ENCODE measurements at regions not wholly inside any gene's neighbourhood (a gene's known extent, or its start where the extent isn't known, plus 50 kb on each side); places are given as distances from the start of the nearest gene placed in this dataset.

GRCh38 chr3:72041076-72041475 lies 256.1 kb upstream of the PROK2 start:
- Histone ChIP-seq H3K4me1 (ENCODE audit: control insufficient read depth in 5 of 5, insufficient read depth in 5 of 5, low read length in 5 of 5) (peaks cover 0 to 7% (median 1%) of the 10 kb centered on the region in 5 donors), H3K9me3 (ENCODE audit: control insufficient read depth in 4 of 4, insufficient read depth in 3 of 4, low read length in 3 of 4) (no peaks in the 10 kb centered on the region), H3K27ac (ENCODE audit: low read depth in 1 of 2, low read length in 1 of 2) (no peak overlapping the region), H3K4me3 (no peak overlapping the region), H3K27me3 (ENCODE audit: control insufficient read depth in 3 of 3, insufficient read depth in 3 of 3, low read length in 2 of 3) (peaks cover 0 to 2% (median 0%) of the 10 kb centered on the region in 3 donors), H3K9ac (ENCODE audit: insufficient read depth in 1 of 2, low read length in 2 of 2) (no peak overlapping the region), H3K36me3 (ENCODE audit: control insufficient read depth in 4 of 4, insufficient read depth in 4 of 4, low read length in 4 of 4) (no peaks in the 10 kb centered on the region)
- no peak for DNase-seq
- TF ChIP-seq CTCF (IDR thresholded peaks at IDR 0.05; ENCODE audit: control extremely low read depth, extremely low read depth) = no peak
- 84 to 89% methylated on average over 4 of the region's 4 CpGs for WGBS, 2 donors
- ATAC-seq (ENCODE audit: insufficient read depth, low FRiP score) = no peak

GRCh38 chr3:72039677-72040076 lies 254.7 kb upstream of the PROK2 start:
- ATAC-seq (ENCODE audit: insufficient read depth, low FRiP score) (no peak), DNase-seq (no peak)
- Histone ChIP-seq H3K27ac (ENCODE audit: low read depth in 1 of 2, low read length in 1 of 2) (no peak overlapping the region), H3K9ac (ENCODE audit: insufficient read depth in 1 of 2, low read length in 2 of 2) (no peak overlapping the region), H3K36me3 (ENCODE audit: control insufficient read depth in 4 of 4, insufficient read depth in 4 of 4, low read length in 4 of 4) (no peaks in the 10 kb centered on the region), H3K9me3 (ENCODE audit: control insufficient read depth in 4 of 4, insufficient read depth in 3 of 4, low read length in 3 of 4) (no peaks in the 10 kb centered on the region), H3K4me3 (no peak overlapping the region), H3K4me1 (ENCODE audit: control insufficient read depth in 5 of 5, insufficient read depth in 5 of 5, low read length in 5 of 5) (peaks cover 0 to 7% (median 1%) of the 10 kb centered on the region in 5 donors), H3K27me3 (ENCODE audit: control insufficient read depth in 3 of 3, insufficient read depth in 3 of 3, low read length in 2 of 3) (peaks cover 0 to 2% (median 0%) of the 10 kb centered on the region in 3 donors)
- TF ChIP-seq CTCF (IDR thresholded peaks at IDR 0.05; ENCODE audit: control extremely low read depth, extremely low read depth) = no peak
- WGBS, 2 donors = 95% methylated on average over 6 of the region's 6 CpGs

- H3K9ac ChIP-seq (ENCODE audit: insufficient read depth in 1 of 2, low read length in 2 of 2) = no peak overlapping the region
- DNase-seq = peak; percentile 68 to 89 (median 81)
- no peaks in the 10 kb centered on the region for H3K36me3 ChIP-seq (ENCODE audit: control insufficient read depth in 4 of 4, insufficient read depth in 4 of 4, low read length in 4 of 4)
- H3K9me3 ChIP-seq (ENCODE audit: control insufficient read depth in 4 of 4, insufficient read depth in 3 of 4, low read length in 3 of 4) = no peaks in the 10 kb centered on the region
- peaks cover 0 to 7% (median 0%) of the 10 kb centered on the region in 5 donors for H3K4me1 ChIP-seq (ENCODE audit: control insufficient read depth in 5 of 5, insufficient read depth in 5 of 5, low read length in 5 of 5)
- 75 to 88% methylated on average over 1 of the region's 1 CpG for WGBS, 2 donors
- no peak overlapping the region for H3K27ac ChIP-seq (ENCODE audit: low read depth in 1 of 2, low read length in 1 of 2)
- H3K4me3 ChIP-seq = no peak overlapping the region
- ATAC-seq (ENCODE audit: insufficient read depth, low FRiP score) = no peak
- H3K27me3 ChIP-seq (ENCODE audit: control insufficient read depth in 3 of 3, insufficient read depth in 3 of 3, low read length in 2 of 3) = peaks cover 0 to 2% (median 0%) of the 10 kb centered on the region in 3 donors
- no peak for TF ChIP-seq CTCF (IDR thresholded peaks at IDR 0.05; ENCODE audit: control extremely low read depth, extremely low read depth)
Measured at GRCh38 chr3:72036899-72037298, 252.0 kb upstream of the PROK2 start.

GRCh38 chr3:72035606-72036005 lies 250.7 kb upstream of the PROK2 start:
- 96 to 97% methylated on average over 3 of the region's 3 CpGs for WGBS, 2 donors
- H3K4me3 ChIP-seq = no peak overlapping the region
- H3K9ac ChIP-seq (ENCODE audit: insufficient read depth in 1 of 2, low read length in 2 of 2) = no peak overlapping the region
- ATAC-seq (ENCODE audit: insufficient read depth, low FRiP score) = no peak
- H3K4me1 ChIP-seq (ENCODE audit: control insufficient read depth in 5 of 5, insufficient read depth in 5 of 5, low read length in 5 of 5) = peaks cover 0 to 7% (median 0%) of the 10 kb centered on the region in 5 donors
- no peaks in the 10 kb centered on the region for H3K36me3 ChIP-seq (ENCODE audit: control insufficient read depth in 4 of 4, insufficient read depth in 4 of 4, low read length in 4 of 4)
- H3K9me3 ChIP-seq (ENCODE audit: control insufficient read depth in 4 of 4, insufficient read depth in 3 of 4, low read length in 3 of 4) = no peaks in the 10 kb centered on the region
- TF ChIP-seq CTCF (IDR thresholded peaks at IDR 0.05; ENCODE audit: control extremely low read depth, extremely low read depth) = no peak
- no peak for DNase-seq
- peaks cover 0 to 2% (median 0%) of the 10 kb centered on the region in 3 donors for H3K27me3 ChIP-seq (ENCODE audit: control insufficient read depth in 3 of 3, insufficient read depth in 3 of 3, low read length in 2 of 3)
- H3K27ac ChIP-seq (ENCODE audit: low read depth in 1 of 2, low read length in 1 of 2) = no peak overlapping the region
